Astrocyte of the spinal cord (primary cell): ENCODE measurements at regions not wholly inside any gene's neighbourhood (a gene's known extent, or its start where the extent isn't known, plus 50 kb on each side); places are given as distances from the start of the nearest gene placed in this dataset.

ENCODE experiments used
- DNase-seq: peaks from one replicate; pipeline ENCODE4 v3.0.0; 2011; ENCODE audit warnings: low read depth, low spot score
- H3K4me3 ChIP-seq: 2 replicates; pipeline ENCODE4 v1.5.1; 2011; ENCODE audit warnings: low read depth, mild to moderate bottlenecking, low read length, moderate library complexity
- in situ Hi-C: cut with HindIII; loops from 2 replicates; pipeline ENCODE4 v1.10.0; 2017; ENCODE audit warnings: low sequenced_read_pairs
- TF ChIP-seq, protein P1 (sequence below): IDR thresholded peaks from 2 replicates; pipeline ENCODE4 v1.5.1; 2012; ENCODE audit warnings: low read depth, mild to moderate bottlenecking, low read length, inconsistent platforms

DNA sequence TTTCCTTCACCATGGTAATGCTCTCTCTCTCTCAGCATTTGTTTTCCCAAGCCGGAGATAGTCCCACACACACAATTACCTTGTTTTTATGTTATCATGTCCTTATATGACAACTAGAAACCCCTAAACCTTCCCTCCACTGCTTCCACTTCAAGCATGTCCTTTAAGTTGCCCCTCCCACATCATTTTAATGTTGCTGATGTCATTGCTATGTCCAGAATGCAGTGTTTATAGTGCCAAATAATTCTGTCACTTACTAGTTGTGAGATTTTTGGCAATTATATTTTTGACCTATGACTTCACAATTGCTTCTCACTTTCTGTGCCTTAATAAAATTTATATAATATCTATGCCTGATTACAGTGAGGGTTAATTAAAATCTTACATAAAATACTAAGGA lies 645.9 kb downstream of the XPNPEP1 start:
- no peak overlapping the region for H3K4me3 ChIP-seq
- no peak for DNase-seq
- in situ Hi-C loops, result no loop called here
- TF ChIP-seq, protein P1, sequence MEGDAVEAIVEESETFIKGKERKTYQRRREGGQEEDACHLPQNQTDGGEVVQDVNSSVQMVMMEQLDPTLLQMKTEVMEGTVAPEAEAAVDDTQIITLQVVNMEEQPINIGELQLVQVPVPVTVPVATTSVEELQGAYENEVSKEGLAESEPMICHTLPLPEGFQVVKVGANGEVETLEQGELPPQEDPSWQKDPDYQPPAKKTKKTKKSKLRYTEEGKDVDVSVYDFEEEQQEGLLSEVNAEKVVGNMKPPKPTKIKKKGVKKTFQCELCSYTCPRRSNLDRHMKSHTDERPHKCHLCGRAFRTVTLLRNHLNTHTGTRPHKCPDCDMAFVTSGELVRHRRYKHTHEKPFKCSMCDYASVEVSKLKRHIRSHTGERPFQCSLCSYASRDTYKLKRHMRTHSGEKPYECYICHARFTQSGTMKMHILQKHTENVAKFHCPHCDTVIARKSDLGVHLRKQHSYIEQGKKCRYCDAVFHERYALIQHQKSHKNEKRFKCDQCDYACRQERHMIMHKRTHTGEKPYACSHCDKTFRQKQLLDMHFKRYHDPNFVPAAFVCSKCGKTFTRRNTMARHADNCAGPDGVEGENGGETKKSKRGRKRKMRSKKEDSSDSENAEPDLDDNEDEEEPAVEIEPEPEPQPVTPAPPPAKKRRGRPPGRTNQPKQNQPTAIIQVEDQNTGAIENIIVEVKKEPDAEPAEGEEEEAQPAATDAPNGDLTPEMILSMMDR, result no peak

DNA sequence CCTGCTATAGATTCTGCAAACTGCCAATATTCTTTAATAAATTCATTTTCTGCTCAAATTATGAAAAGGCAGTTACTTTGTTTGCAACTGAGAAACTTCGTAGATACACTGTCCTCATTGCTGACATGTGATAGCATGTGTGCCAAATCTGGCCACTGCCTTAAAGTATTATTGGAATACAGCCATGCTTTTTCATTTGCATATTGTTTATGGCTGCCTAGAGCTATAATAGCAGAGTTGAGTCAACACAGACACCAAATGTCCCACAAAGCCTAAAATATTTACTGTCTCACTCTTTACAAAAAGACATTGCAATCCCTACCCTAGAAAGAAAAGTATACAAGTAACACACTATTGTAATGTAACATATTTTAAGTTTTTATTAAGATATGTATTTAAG lies 647.4 kb downstream of the XPNPEP1 start:
- H3K4me3 ChIP-seq, result no peak overlapping the region
- TF ChIP-seq, protein P1, result no peak
- in situ Hi-C loops, result no loop called here
- DNase-seq, result no peak

DNA sequence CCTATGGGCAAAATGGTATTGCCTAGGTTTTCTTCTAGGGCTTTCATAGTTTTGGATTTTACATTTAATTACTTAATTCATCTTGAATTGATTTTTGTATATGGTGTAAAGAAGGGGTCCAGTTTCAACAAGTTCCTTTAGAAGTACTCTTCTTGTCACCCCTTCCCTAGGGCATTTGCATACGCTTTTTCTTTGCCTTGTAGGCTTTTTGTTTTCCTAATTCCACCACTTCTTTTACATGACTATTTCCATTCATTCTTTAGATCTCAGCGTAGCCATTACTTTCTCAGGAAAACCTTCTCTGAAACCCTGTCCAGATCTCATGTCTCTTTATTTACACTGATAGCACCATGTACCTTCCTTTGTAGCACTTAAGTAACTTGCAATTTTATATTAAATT lies 648.6 kb downstream of the XPNPEP1 start:
- TF ChIP-seq, protein P1, result no peak
- DNase-seq, result no peak
- H3K4me3 ChIP-seq, result no peak overlapping the region
- in situ Hi-C loops, result no loop called here

DNA sequence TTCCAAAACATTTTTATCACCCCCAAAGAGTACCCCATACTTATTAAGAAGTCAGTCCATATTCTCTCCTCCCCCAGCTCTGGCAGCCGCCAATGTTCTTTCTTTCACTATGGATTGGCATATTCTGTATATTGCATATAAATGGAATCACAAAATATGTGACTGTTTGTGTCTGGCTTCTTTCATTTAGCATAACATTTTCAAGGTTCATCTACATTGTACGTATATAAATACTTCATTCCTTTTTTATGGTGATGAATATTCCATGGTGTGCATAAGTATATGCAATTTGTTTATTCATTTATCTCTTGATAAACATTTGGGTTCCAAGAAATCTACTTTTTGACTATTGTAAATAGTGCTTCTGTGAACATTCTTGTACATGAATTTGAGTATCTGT lies 653.1 kb downstream of the XPNPEP1 start:
- no peak for DNase-seq
- in situ Hi-C loops, result no loop called here
- TF ChIP-seq, protein P1, result no peak
- H3K4me3 ChIP-seq, result no peak overlapping the region

DNA sequence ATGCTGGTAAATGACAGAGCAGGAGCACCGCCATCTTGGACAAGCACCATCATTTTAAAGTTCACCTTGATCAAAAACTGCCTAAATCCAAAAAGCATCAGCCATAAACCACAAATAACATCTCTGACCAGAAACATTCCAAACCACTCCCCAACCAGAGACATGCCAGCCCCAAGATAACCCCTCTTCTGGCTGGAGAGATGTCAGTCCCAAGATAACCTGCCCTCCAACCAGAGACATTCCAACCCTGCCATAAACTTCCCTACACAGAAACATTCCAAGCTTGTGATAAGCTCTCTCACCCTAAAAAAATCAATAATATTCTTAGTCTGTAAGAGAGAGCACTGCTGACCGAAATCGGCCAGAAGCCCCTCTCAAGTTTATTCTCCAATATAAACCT lies 659.3 kb downstream of the XPNPEP1 start:
- H3K4me3 ChIP-seq, result no peak overlapping the region
- DNase-seq, result no peak
- in situ Hi-C loops, result no loop called here
- TF ChIP-seq, protein P1, result no peak

DNA sequence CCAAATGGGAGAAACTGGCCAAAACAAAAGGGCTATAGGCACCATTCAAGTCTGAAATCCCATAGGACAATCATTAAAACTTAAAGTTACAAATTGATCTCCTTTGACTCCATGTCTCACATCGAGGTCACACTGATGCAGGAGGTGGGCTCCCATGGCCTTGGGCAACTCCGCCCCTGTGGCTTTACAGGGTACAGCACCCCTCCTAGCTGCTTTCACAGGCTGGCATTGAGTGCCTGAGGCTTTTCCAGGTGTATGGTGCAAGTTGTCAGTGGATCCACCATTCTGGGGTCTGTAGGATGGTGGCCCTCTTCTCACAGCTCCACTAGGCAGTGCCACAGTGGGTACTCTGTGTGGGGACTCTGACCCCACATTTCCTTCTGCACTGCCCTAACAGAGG lies 662.1 kb downstream of the XPNPEP1 start:
- in situ Hi-C loops, result no loop called here
- TF ChIP-seq, protein P1, result no peak
- DNase-seq, result no peak
- no peak overlapping the region for H3K4me3 ChIP-seq

DNA sequence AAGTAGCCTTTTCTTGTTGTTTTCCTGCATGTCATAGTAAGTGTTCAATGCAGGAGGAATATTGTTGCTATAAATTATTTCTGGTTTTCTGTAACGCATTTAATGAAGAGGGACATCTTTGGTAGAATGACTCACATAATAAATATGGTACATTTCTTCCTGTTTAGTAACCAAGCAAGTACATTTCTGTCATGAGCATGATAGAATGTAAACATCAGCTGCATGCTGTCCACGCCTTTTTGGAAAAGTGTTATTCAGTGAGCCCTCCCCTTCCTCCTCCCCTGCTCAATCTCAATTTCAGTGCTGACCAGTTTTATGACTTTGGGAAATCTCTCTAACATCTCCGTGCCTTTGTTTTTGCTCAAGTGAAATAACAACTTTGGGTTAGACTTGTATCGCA lies 664.0 kb downstream of the XPNPEP1 start:
- peak; percentile 21 for DNase-seq
- in situ Hi-C loops, result no loop called here
- no peak overlapping the region for H3K4me3 ChIP-seq
- TF ChIP-seq, protein P1, result no peak
